ENCODE measurements at regions not wholly inside any gene's neighbourhood (a gene's known extent, or its start where the extent isn't known, plus 50 kb on each side); places are given as distances from the start of the nearest gene placed in this dataset.

GRCh38 chr2:239905884-239906654 is 119.1 kb downstream of the NDUFA10 start:
- DNase-seq: no peak

GRCh38 chr2:239905306-239905705 is 119.8 kb downstream of the NDUFA10 start:
- DNase-seq: no peak

GRCh38 chr2:239904496-239904895 is 120.6 kb downstream of the NDUFA10 start:
- DNase-seq: no peak

GRCh38 chr2:239903803-239904202 is 121.3 kb downstream of the NDUFA10 start:
- DNase-seq: no peak

- no peak for DNase-seq
Observed at GRCh38 chr2:239903210-239903609, 121.9 kb downstream of the NDUFA10 start.

GRCh38 chr2:239902749-239903201 is 122.4 kb downstream of the NDUFA10 start:
- DNase-seq: no peak

GRCh38 chr2:239898292-239898925 is 126.7 kb downstream of the NDUFA10 start:
- DNase-seq: no peak

- DNase-seq: no peak
Observed at GRCh38 chr2:239897596-239898235, 127.4 kb downstream of the NDUFA10 start.

GRCh38 chr2:239896075-239896474 is 129.1 kb downstream of the NDUFA10 start:
- no peak for DNase-seq

- DNase-seq: no peak
Observed at GRCh38 chr2:239895669-239896068, 129.5 kb downstream of the NDUFA10 start.

GRCh38 chr2:239895116-239895515 is 130.0 kb downstream of the NDUFA10 start:
- DNase-seq: no peak

- no peak for DNase-seq
Observed at GRCh38 chr2:239894276-239894675, 130.9 kb downstream of the NDUFA10 start.

GRCh38 chr2:239893236-239893515 is 132.0 kb downstream of the NDUFA10 start:
- no peak for DNase-seq

- no peak for DNase-seq
Observed at GRCh38 chr2:239892441-239893235, 132.5 kb downstream of the NDUFA10 start.

GRCh38 chr2:239891698-239892097 is 133.4 kb downstream of the NDUFA10 start:
- no peak for DNase-seq

GRCh38 chr2:239890206-239890746 is 134.9 kb downstream of the NDUFA10 start:
- DNase-seq: no peak

GRCh38 chr2:239889641-239890121 is 135.5 kb downstream of the NDUFA10 start:
- peak; percentile 63 for DNase-seq

GRCh38 chr2:239887604-239888003 is 137.5 kb downstream of the NDUFA10 start:
- DNase-seq: no peak

GRCh38 chr2:239886781-239887180 is 138.4 kb downstream of the NDUFA10 start:
- no peak for DNase-seq

GRCh38 chr2:239884875-239885274 is 140.3 kb downstream of the NDUFA10 start:
- no peak for DNase-seq

- DNase-seq: no peak
Observed at GRCh38 chr2:239884051-239884405, 141.1 kb downstream of the NDUFA10 start.

GRCh38 chr2:239883326-239884050 is 141.7 kb downstream of the NDUFA10 start:
- DNase-seq: no peak
